GM18511 (cell line): ENCODE measurements at regions not wholly inside any gene's neighbourhood (a gene's known extent, or its start where the extent isn't known, plus 50 kb on each side); places are given as distances from the start of the nearest gene placed in this dataset.

Experiments
- ATAC-seq: cut with Tn5 transposase; IDR thresholded peaks from one replicate; pipeline ENCODE4 v1.9.1; 2021; ENCODE audit warnings: mild to moderate bottlenecking, moderate library complexity; ENCODE audit not compliant: unreplicated experiment

- ATAC-seq, result no peak
Measured at GRCh38 chr3:117537949-117538348, 828.4 kb downstream of the TUSC7 start.

- no peak for ATAC-seq
Measured at GRCh38 chr3:117539729-117540128, 830.1 kb downstream of the TUSC7 start.

GRCh38 chr3:117540597-117540996 is 831.0 kb downstream of the TUSC7 start:
- no peak for ATAC-seq

- no peak for ATAC-seq
Measured at GRCh38 chr3:117541721-117542120, 832.1 kb downstream of the TUSC7 start.

GRCh38 chr3:117543521-117543920 is 833.9 kb downstream of the TUSC7 start:
- no peak for ATAC-seq

- ATAC-seq, result no peak
Measured at GRCh38 chr3:117545484-117545883, 835.9 kb downstream of the TUSC7 start.

GRCh38 chr3:117547956-117548550 is 838.5 kb downstream of the TUSC7 start:
- ATAC-seq, result no peak

GRCh38 chr3:117548600-117548999 is 839.0 kb downstream of the TUSC7 start:
- no peak for ATAC-seq

- no peak for ATAC-seq
Measured at GRCh38 chr3:117549716-117550115, 840.1 kb downstream of the TUSC7 start.

GRCh38 chr3:117550766-117551165 is 841.2 kb downstream of the TUSC7 start:
- no peak for ATAC-seq

- peak; percentile 97 for ATAC-seq
Measured at GRCh38 chr3:117553461-117553860, 843.9 kb downstream of the TUSC7 start.

- ATAC-seq, result no peak
Measured at GRCh38 chr3:117556646-117557407, 847.2 kb downstream of the TUSC7 start.

- no peak for ATAC-seq
Measured at GRCh38 chr3:117557464-117558090, 848.0 kb downstream of the TUSC7 start.

- ATAC-seq, result no peak
Measured at GRCh38 chr3:117558681-117559080, 849.1 kb downstream of the TUSC7 start.

- ATAC-seq, result no peak
Measured at GRCh38 chr3:117562000-117562399, 852.4 kb downstream of the TUSC7 start.

- no peak for ATAC-seq
Measured at GRCh38 chr3:117563063-117563462, 853.5 kb downstream of the TUSC7 start.

- ATAC-seq, result no peak
Measured at GRCh38 chr3:117565777-117566176, 856.2 kb downstream of the TUSC7 start.

GRCh38 chr3:117566926-117567325 is 857.3 kb downstream of the TUSC7 start:
- no peak for ATAC-seq

GRCh38 chr3:117567382-117567781 is 857.8 kb downstream of the TUSC7 start:
- no peak for ATAC-seq

- no peak for ATAC-seq
Measured at GRCh38 chr3:117567906-117568305, 858.3 kb downstream of the TUSC7 start.

- ATAC-seq, result no peak
Measured at GRCh38 chr3:117572786-117573185, 863.2 kb downstream of the TUSC7 start.

GRCh38 chr3:117580806-117581205 is 871.2 kb downstream of the TUSC7 start:
- ATAC-seq, result no peak
